ENCODE measurements at regions not wholly inside any gene's neighbourhood (a gene's known extent, or its start where the extent isn't known, plus 50 kb on each side); places are given as distances from the start of the nearest gene placed in this dataset.
"Not testable (repeated sequence)": the region's sequence is repeated elsewhere in the genome, so short reads cannot be mapped to it uniquely, and the experiment has no call there.

DNA sequence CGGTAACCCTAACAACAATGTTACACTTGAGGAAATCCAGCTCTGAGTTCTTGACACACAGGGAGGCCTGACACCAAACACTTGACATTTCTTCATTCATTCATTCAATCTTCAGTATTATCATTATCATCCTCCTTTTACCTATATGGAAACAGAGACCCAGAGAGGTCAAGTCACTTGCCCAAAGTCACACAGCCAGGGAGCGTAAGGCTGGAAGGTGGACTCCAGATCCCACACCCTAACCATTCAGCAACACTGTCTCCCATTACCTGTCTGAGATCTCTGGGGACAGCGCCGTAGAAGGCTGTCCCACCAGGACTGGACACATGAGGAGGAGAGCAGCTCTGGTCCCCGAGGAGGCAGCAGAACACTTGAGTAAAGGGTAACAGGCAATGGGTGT is 101.4 kb downstream of the SYF2 start:
- TF ChIP-seq POLR2A (IDR thresholded peaks at IDR 0.05; ENCODE audit: low read depth, low read length): no peak
- DNase-seq (ENCODE audit: insufficient read length): no peak
- FAIRE-seq: no peak

DNA sequence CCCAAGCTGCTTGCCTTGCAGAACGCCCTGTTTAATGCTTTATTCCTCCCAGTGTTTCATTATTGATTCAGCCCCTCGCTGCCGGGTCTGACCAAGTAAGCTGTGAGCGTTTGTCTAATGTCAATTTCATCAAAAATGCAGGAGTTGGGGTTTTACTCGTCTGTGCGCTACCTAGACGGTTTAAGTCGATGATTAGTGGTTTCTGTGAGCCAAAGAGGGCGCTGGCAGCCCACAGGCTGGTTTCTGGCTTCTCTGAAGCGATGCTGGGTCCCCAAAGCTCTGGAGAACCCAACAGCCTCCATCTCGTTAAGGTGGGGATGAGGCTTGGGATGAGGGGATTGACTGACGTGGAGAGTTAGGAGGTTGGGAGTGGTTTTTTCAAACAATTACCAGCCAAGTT is 102.9 kb downstream of the SYF2 start:
- FAIRE-seq (no peak), DNase-seq (ENCODE audit: insufficient read length) (no peak)
- TF ChIP-seq POLR2AphosphoS5 (IDR thresholded peaks at IDR 0.05; ENCODE audit: low read depth, low read length): no peak
- TF ChIP-seq TAF1 (IDR thresholded peaks at IDR 0.05; ENCODE audit: borderline replicate concordance, low read depth, low read length): no peak
- TF ChIP-seq POLR2A (IDR thresholded peaks at IDR 0.05; ENCODE audit: low read depth, low read length): no peak

DNA sequence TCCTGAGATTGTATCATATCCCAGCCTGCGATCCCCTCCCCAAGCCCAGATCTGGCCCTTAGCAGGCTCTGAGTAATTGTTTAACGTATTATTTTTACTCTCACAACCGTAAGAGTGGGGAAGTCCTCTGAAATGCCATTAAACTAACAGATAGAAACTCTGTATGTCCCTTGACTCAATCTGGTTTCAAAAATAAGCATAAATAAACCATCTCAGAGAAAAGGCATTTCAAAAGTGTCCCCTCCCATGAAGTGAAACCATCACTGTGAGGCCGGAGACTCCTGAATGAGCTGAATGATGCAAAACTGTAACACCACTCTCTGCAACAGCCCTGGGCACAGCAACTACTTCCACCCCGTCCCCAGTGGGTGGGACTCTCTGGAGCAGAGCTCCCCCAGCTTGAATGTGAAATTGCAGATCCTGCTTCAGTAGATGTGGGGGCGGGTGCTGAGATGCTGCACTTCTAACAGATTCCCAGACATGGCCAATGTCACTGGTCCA is 104.1 kb downstream of the SYF2 start:
- DNase-seq (ENCODE audit: insufficient read length): peak; percentile 44
- TF ChIP-seq POLR2AphosphoS5 (IDR thresholded peaks at IDR 0.05; ENCODE audit: low read depth, low read length) (no peak), POLR2A (IDR thresholded peaks at IDR 0.05; ENCODE audit: low read depth, low read length) (no peak)
- FAIRE-seq: peak; percentile 95

DNA sequence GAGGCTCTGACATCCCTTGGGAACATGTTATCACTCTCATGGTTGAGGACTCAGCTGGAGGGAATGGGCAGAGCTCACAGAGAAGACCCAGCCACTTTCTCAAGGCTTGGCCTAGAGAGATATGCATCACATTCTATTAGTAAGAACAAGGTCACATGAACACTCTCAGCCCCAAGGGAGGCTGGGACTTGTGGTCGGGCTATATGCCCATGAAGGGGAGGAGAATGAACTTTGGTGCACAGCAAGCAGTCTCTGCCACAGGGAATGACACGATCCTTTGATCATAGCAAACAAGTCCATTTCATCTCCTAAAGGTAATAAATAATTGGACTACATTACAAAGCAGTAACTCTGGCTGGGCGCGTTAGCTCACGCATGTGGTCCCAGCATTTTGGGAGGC is 105.7 kb downstream of the SYF2 start:
- FAIRE-seq: no peak
- TF ChIP-seq POLR2AphosphoS5 (IDR thresholded peaks at IDR 0.05; ENCODE audit: low read depth, low read length) (no peak), POLR2A (IDR thresholded peaks at IDR 0.05; ENCODE audit: low read depth, low read length) (no peak), TAF1 (IDR thresholded peaks at IDR 0.05; ENCODE audit: borderline replicate concordance, low read depth, low read length) (no peak)
- DNase-seq (ENCODE audit: insufficient read length): no peak

DNA sequence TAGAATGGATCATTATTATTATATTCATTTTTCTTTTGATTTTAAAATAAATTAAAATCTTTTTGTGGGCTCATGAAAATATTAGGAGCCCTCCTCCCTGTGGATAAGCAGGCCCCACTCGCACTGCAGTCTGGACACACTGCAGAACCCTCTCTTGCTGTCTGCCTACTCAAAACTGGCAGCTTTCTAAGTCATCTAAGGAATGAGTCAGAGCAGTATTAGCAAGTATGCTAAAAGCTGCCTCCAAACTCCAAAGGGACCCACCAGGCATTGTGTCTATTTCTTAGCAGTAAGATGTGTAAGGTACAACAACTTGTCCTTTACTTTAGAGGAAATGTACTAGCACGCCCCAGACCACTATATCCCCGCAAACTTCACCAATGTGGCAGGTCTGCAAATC is 108.8 kb downstream of the SYF2 start:
- DNase-seq (ENCODE audit: insufficient read length): no peak
- peak; percentile 58 for FAIRE-seq
- TF ChIP-seq POLR2A (IDR thresholded peaks at IDR 0.05; ENCODE audit: low read depth, low read length) (no peak), TAF1 (IDR thresholded peaks at IDR 0.05; ENCODE audit: borderline replicate concordance, low read depth, low read length) (no peak), POLR2AphosphoS5 (IDR thresholded peaks at IDR 0.05; ENCODE audit: low read depth, low read length) (no peak)

DNA sequence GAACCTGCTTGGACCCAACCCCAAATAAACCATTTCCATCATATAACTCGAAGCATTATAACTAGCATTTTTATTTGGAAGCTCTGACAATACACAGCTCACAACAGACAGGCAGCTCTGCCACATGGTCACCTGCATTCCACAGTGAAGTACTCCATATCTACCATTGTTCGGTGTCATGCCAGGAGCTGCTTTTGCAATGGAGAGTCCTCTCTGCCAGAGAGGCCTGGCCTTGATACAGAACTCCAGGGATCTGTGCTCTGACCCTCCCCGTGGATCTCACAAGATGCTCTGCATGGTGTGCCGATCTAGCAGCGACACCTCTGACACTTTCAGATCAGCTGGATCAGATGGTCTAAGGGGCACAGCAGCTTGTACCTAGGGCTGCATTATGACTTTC is 109.6 kb downstream of the SYF2 start:
- DNase-seq (ENCODE audit: insufficient read length): no peak
- TF ChIP-seq POLR2AphosphoS5 (IDR thresholded peaks at IDR 0.05; ENCODE audit: low read depth, low read length): no peak
- no peak for TF ChIP-seq POLR2A (IDR thresholded peaks at IDR 0.05; ENCODE audit: low read depth, low read length)
- no peak for TF ChIP-seq TAF1 (IDR thresholded peaks at IDR 0.05; ENCODE audit: borderline replicate concordance, low read depth, low read length)
- FAIRE-seq: no peak

DNA sequence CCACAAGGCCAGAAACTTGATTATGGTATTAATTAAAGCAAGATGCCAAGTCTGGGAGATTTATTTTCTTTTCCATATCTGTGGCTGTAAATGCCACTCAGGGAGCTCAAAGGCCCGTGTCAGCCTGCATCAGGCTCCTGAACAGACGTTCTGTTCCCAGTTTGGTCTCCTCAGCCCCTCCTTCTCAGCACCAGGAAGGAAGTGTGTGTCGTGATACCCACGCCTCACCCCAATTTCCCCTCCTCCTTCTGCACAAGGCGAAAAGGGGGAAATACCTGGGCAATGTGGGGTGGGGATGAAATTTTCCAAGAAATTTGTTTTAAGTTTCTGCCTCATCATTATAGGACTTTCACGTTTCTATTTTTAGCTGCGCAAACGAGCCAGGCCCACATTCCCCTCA is 112.0 kb downstream of the SYF2 start:
- TF ChIP-seq POLR2AphosphoS5 (IDR thresholded peaks at IDR 0.05; ENCODE audit: low read depth, low read length) (no peak), POLR2A (IDR thresholded peaks at IDR 0.05; ENCODE audit: low read depth, low read length) (no peak), TAF1 (IDR thresholded peaks at IDR 0.05; ENCODE audit: borderline replicate concordance, low read depth, low read length) (no peak)
- DNase-seq (ENCODE audit: insufficient read length) (no peak), FAIRE-seq (no peak)

DNA sequence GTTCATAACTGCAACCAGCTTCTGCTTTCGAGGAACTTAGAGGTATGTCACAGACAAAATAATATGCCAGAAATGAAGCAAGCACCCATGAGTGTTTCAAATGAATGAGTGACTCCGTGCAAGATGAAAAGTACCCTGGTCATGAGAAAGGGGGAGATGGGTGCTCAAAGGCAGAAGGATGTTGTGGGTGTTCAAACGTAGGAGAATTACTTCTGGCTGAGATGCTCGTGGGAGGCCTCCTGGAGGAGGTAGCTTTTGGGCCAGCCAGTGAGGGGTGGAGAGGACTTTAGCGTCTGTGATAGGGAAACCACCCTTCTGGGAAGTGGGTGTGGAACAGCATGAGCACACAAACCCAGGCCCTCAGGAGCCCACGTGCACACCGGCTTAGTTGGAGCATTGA is 113.8 kb downstream of the SYF2 start:
- TF ChIP-seq POLR2A (IDR thresholded peaks at IDR 0.05; ENCODE audit: low read depth, low read length) (no peak), POLR2AphosphoS5 (IDR thresholded peaks at IDR 0.05; ENCODE audit: low read depth, low read length) (no peak), TAF1 (IDR thresholded peaks at IDR 0.05; ENCODE audit: borderline replicate concordance, low read depth, low read length) (no peak)
- peak; percentile 65 for FAIRE-seq
- no peak for DNase-seq (ENCODE audit: insufficient read length)

DNA sequence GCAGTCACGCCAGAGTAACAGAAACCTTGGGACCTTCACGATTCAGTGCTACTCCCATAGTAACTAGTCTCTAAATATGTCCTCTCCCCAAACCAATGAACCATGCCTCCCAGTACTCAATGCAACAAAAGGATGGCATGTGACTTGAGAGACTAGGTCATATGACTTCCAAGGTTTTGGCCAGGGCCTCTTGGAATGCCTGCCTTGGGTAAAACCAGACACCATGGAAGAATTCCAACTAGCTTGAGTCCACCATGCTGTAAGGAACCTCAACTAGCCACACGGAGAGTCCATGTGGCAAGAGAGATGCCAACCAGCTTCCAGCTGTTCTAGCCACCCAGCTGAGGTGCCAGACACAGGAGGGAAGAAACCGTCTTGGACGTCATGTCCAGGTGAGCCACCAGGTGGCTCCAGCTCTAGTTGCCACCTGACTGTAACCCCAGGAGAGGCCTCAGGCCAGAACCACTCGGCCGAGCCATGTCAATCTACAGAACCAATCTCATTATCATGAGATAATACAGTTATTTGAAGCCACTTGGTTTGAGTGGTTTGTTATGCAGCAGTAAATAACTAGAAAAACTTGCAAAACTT is 115.0 kb downstream of the SYF2 start:
- TF ChIP-seq POLR2AphosphoS5 (IDR thresholded peaks at IDR 0.05; ENCODE audit: low read depth, low read length) (no peak), POLR2A (IDR thresholded peaks at IDR 0.05; ENCODE audit: low read depth, low read length) (no peak), TAF1 (IDR thresholded peaks at IDR 0.05; ENCODE audit: borderline replicate concordance, low read depth, low read length) (no peak)
- DNase-seq (ENCODE audit: insufficient read length) (no peak), FAIRE-seq (peak; percentile 27)

DNA sequence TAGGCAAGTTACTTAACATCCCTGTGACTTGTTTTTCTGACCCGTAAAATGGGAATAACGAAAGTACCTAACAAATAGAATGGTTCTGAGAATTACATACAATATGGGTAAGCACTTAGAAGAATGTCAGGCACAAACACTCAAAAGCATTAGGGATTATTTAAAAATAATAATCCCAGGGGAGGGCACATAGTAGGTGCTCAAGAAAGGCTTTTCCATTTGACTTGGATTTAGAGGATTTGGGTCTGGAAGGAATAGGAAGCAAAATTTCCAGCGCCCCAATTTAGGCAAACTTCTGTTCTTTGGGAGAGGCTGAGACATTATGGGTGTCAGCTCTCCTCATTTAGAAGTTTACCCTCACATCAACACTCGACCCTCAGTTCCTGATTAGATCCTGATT is 115.5 kb downstream of the SYF2 start:
- DNase-seq (ENCODE audit: insufficient read length): no peak
- TF ChIP-seq POLR2AphosphoS5 (IDR thresholded peaks at IDR 0.05; ENCODE audit: low read depth, low read length) (no peak), POLR2A (IDR thresholded peaks at IDR 0.05; ENCODE audit: low read depth, low read length) (no peak), TAF1 (IDR thresholded peaks at IDR 0.05; ENCODE audit: borderline replicate concordance, low read depth, low read length) (no peak)
- no peak for FAIRE-seq

DNA sequence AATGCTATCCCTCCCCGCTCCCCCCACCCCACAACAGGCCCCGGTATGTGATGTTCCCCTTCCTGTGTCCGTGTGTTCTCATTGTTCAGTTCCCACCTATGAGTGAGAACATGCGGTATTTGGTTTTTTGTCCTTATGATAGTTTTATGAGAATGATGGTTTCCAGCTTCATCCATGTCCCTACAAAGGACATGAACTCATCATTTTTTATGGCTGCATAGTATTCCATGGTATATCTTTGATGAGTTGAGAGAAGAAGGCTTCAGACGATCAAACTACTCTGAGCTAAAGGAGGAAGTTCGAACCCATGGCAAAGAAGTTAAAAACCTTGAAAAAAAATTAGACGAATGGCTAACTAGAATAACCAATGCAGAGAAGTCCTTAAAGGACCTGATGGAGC is 116.2 kb downstream of the SYF2 start:
- not testable (repeated sequence) for DNase-seq (ENCODE audit: insufficient read length); FAIRE-seq

DNA sequence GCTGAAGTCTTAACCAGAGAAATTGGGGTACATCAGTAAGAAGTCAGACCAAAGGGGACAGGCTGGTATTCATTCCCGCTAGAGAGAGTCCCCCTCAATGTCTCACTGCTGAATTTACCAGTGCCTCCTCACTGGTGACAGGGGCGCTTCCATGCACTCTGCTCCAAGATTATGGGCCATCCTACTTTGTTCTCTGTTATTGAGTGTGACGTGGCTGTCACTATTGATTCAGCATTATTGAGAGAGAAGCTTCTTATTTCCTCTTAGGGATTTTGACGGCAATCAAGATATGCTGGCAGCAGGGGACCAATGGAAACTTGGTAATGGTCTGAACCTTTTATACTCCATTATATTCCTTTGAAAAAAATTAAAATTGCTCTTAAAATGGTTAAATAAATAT is 118.6 kb downstream of the SYF2 start:
- FAIRE-seq (no peak), DNase-seq (ENCODE audit: insufficient read length) (no peak)
- no peak for TF ChIP-seq POLR2A (IDR thresholded peaks at IDR 0.05; ENCODE audit: low read depth, low read length)
- no peak for TF ChIP-seq TAF1 (IDR thresholded peaks at IDR 0.05; ENCODE audit: borderline replicate concordance, low read depth, low read length)
- no peak for TF ChIP-seq POLR2AphosphoS5 (IDR thresholded peaks at IDR 0.05; ENCODE audit: low read depth, low read length)

DNA sequence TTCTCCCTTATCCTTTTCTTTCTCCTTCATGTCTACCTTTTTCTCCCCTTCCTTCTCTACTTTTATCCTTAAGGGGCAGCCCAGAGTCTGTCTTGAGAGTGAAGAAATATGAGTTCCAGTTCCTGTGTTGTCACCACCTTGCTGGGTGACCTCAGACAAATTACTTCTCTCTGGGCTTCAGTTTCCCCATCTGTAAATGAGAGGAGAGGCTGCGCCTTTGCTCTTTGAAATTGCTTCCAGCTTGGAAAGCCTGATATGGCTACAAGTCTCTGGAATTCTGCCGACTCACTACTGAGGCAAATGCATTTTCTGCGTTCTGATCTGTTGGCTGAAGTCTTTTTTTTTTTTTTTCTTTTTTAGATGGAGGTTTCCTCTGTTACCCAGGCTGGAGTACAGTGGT is 119.2 kb downstream of the SYF2 start:
- TF ChIP-seq POLR2A (IDR thresholded peaks at IDR 0.05; ENCODE audit: low read depth, low read length) (no peak), POLR2AphosphoS5 (IDR thresholded peaks at IDR 0.05; ENCODE audit: low read depth, low read length) (no peak), TAF1 (IDR thresholded peaks at IDR 0.05; ENCODE audit: borderline replicate concordance, low read depth, low read length) (no peak)
- FAIRE-seq (no peak), DNase-seq (ENCODE audit: insufficient read length) (no peak)

All from GM12892 (cell line).